ENCODE measurements at regions not wholly inside any gene's neighbourhood (a gene's known extent, or its start where the extent isn't known, plus 50 kb on each side); places are given as distances from the start of the nearest gene placed in this dataset.

- ChIA-PET POLR2A (no interaction called here), CTCF (interaction anchor here (0.6 to 2.9 kb wide), 10 partner anchors 9 to 752 kb away, joined by 3 to 19 read pairs (median 4); no protein-coding TSS in a partner anchor)
- DNase-seq (ENCODE audit: low read depth in 1 of 2, low spot score in 1 of 2), result peak; percentile 1 to 31
- no peak for FAIRE-seq
- ATAC-seq, result peak; percentile 78 to 84; a peak in 4 of 6 replicates
- 18% methylated on average over 11 of the region's 17 CpGs for WGBS (ENCODE audit: missing lambda C conversion rate)
- TF ChIP-seq, protein P1, sequence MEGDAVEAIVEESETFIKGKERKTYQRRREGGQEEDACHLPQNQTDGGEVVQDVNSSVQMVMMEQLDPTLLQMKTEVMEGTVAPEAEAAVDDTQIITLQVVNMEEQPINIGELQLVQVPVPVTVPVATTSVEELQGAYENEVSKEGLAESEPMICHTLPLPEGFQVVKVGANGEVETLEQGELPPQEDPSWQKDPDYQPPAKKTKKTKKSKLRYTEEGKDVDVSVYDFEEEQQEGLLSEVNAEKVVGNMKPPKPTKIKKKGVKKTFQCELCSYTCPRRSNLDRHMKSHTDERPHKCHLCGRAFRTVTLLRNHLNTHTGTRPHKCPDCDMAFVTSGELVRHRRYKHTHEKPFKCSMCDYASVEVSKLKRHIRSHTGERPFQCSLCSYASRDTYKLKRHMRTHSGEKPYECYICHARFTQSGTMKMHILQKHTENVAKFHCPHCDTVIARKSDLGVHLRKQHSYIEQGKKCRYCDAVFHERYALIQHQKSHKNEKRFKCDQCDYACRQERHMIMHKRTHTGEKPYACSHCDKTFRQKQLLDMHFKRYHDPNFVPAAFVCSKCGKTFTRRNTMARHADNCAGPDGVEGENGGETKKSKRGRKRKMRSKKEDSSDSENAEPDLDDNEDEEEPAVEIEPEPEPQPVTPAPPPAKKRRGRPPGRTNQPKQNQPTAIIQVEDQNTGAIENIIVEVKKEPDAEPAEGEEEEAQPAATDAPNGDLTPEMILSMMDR (IDR thresholded peaks at IDR 0.05), result peak; percentile 40; the same call in 2 of the 3 replicates
- TF ChIP-seq NFE2L2 (conservative IDR thresholded peaks at IDR 0.05; ENCODE audit: low read length), result no peak
- TF ChIP-seq SMC3 (IDR thresholded peaks at IDR 0.05), result peak; percentile 35; the same call in 1 of the 3 replicates
- peak; percentile 45 to 59; a peak in 4 of 5 replicates for TF ChIP-seq RAD21 (conservative IDR thresholded peaks at IDR 0.05 in 1 of 2, IDR thresholded peaks at IDR 0.05 in 1 of 2)
- no peak for TF ChIP-seq MAZ (IDR thresholded peaks at IDR 0.05; ENCODE audit: borderline replicate concordance, low read depth, low read length)
- Histone ChIP-seq H3K27ac (no peak overlapping the region), H3K4me2 (no peak overlapping the region), H3K9me3 (no peaks in the 10 kb centered on the region), H3K4me1 (no peaks in the 10 kb centered on the region), H3K4me3 (no peak overlapping the region)
Observed at GRCh38 chr15:26260517-26261133, 397.5 kb upstream of the ATP10A start.

DNA sequence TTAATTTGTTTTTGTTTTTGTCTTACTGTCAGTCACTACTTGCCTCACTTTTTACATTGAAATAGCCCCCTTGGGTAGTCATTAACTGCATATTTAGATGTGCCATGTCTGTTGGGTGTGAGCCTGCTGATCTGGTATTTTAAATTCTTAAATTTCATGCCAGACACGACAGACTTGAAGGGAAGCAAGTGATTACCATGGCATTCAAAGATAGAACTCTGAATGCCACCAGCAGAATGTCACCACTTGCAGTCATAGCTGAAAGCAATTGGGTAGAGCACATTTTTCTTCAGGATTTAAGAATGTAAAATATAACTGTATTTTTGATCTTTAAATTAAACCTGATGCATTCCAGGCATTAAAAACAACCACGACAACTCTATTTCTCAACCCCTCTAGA is 396.5 kb upstream of the ATP10A start:
- 0% methylated on average over 2 of the region's 2 CpGs for WGBS (ENCODE audit: missing lambda C conversion rate)
- TF ChIP-seq SREBF2 (IDR thresholded peaks at IDR 0.05) (no peak), EHMT2 (IDR thresholded peaks at IDR 0.05; ENCODE audit: low read depth) (no peak), CBX2 (IDR thresholded peaks at IDR 0.05; ENCODE audit: borderline replicate concordance, low read depth) (no peak), ZFP36 (IDR thresholded peaks at IDR 0.05; ENCODE audit: borderline replicate concordance, partially characterized antibody) (no peak), RNF2 (IDR thresholded peaks at IDR 0.05; ENCODE audit: borderline replicate concordance, low read depth) (no peak), NPAS2 (CRISPR knock-in tag; IDR thresholded peaks at IDR 0.05; ENCODE audit: borderline replicate concordance) (no peak), NFE2L2 (conservative IDR thresholded peaks at IDR 0.05; ENCODE audit: low read length) (no peak), CHD4 (IDR thresholded peaks at IDR 0.05; ENCODE audit: borderline replicate concordance) (no peak), FOSB (CRISPR knock-in tag; IDR thresholded peaks at IDR 0.05) (no peak), ESRRA (IDR thresholded peaks at IDR 0.05; ENCODE audit: borderline replicate concordance, low read length) (no peak), HEYL (CRISPR knock-in tag; IDR thresholded peaks at IDR 0.05) (no peak), CBX8 (IDR thresholded peaks at IDR 0.05) (no peak), MAFK (IDR thresholded peaks at IDR 0.05; ENCODE audit: partially characterized antibody) (no peak), MAX (IDR thresholded peaks at IDR 0.05) (no peak), CEBPB (IDR thresholded peaks at IDR 0.05) (no peak)
- TF ChIP-seq, protein P2, sequence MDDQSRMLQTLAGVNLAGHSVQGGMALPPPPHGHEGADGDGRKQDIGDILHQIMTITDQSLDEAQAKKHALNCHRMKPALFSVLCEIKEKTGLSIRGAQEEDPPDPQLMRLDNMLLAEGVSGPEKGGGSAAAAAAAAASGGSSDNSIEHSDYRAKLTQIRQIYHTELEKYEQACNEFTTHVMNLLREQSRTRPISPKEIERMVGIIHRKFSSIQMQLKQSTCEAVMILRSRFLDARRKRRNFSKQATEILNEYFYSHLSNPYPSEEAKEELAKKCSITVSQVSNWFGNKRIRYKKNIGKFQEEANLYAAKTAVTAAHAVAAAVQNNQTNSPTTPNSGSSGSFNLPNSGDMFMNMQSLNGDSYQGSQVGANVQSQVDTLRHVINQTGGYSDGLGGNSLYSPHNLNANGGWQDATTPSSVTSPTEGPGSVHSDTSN (IDR thresholded peaks at IDR 0.05), result no peak
- TF ChIP-seq, protein P3, sequence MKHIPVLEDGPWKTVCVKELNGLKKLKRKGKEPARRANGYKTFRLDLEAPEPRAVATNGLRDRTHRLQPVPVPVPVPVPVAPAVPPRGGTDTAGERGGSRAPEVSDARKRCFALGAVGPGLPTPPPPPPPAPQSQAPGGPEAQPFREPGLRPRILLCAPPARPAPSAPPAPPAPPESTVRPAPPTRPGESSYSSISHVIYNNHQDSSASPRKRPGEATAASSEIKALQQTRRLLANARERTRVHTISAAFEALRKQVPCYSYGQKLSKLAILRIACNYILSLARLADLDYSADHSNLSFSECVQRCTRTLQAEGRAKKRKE (CRISPR knock-in tag; IDR thresholded peaks at IDR 0.05; ENCODE audit: low read depth), result no peak
- TF ChIP-seq, protein P4, sequence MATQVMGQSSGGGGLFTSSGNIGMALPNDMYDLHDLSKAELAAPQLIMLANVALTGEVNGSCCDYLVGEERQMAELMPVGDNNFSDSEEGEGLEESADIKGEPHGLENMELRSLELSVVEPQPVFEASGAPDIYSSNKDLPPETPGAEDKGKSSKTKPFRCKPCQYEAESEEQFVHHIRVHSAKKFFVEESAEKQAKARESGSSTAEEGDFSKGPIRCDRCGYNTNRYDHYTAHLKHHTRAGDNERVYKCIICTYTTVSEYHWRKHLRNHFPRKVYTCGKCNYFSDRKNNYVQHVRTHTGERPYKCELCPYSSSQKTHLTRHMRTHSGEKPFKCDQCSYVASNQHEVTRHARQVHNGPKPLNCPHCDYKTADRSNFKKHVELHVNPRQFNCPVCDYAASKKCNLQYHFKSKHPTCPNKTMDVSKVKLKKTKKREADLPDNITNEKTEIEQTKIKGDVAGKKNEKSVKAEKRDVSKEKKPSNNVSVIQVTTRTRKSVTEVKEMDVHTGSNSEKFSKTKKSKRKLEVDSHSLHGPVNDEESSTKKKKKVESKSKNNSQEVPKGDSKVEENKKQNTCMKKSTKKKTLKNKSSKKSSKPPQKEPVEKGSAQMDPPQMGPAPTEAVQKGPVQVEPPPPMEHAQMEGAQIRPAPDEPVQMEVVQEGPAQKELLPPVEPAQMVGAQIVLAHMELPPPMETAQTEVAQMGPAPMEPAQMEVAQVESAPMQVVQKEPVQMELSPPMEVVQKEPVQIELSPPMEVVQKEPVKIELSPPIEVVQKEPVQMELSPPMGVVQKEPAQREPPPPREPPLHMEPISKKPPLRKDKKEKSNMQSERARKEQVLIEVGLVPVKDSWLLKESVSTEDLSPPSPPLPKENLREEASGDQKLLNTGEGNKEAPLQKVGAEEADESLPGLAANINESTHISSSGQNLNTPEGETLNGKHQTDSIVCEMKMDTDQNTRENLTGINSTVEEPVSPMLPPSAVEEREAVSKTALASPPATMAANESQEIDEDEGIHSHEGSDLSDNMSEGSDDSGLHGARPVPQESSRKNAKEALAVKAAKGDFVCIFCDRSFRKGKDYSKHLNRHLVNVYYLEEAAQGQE (IDR thresholded peaks at IDR 0.05), result no peak
- TF ChIP-seq, protein P5, sequence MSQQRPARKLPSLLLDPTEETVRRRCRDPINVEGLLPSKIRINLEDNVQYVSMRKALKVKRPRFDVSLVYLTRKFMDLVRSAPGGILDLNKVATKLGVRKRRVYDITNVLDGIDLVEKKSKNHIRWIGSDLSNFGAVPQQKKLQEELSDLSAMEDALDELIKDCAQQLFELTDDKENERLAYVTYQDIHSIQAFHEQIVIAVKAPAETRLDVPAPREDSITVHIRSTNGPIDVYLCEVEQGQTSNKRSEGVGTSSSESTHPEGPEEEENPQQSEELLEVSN (IDR thresholded peaks at IDR 0.05; ENCODE audit: borderline replicate concordance, low read depth), result no peak
- CTCF ChIA-PET, result interaction anchor here (1.2 to 2.9 kb wide), 3 partner anchors 312 to 751 kb away, joined by 3 to 19 read pairs (median 6); no protein-coding TSS in a partner anchor
- ATAC-seq (no peak), FAIRE-seq (no peak), DNase-seq (ENCODE audit: low read depth in 1 of 2, low spot score in 1 of 2) (no peak)
- H3K4me1 ChIP-seq, result no peaks in the 10 kb centered on the region
- no peaks in the 10 kb centered on the region for H3K9me3 ChIP-seq
- no peak overlapping the region for H3K4me3 ChIP-seq
- POLR2A ChIA-PET, result no interaction called here
- H3K4me2 ChIP-seq, result no peak overlapping the region
- no peak overlapping the region for H3K27ac ChIP-seq

Measured in A549 (cell line).